ENCODE measurements at regions not wholly inside any gene's neighbourhood (a gene's known extent, or its start where the extent isn't known, plus 50 kb on each side); places are given as distances from the start of the nearest gene placed in this dataset.

DNA sequence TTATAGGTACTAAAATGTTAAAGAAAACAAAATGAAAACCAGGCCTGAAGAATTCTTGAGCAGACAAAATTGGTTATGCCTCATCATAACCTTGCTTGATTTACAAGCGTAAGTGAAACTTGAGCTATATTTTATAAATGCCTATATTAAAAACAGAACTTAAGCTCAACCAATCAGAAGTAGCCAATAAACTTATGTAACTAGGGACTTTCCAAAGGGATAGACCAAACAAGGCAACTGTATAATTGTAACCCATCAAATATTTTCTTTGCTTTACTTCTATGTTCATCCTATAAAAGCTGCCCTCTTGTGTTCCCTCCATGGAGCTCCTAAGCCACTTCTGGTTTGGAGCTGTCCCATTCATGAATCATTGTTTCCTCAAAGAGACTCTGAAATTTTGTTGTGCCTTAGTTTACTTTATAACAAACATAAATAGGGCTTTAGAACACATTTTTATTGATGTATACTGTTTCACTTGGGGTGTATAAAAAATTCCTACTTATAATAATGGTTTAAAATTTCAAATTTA, 101.6 kb upstream of the CARMIL1 start:
- no peak overlapping the region for H3K4me3 ChIP-seq (ENCODE audit: control insufficient read depth, low read depth, low read length)
- no peak for TF ChIP-seq CTCF (IDR thresholded peaks at IDR 0.05; ENCODE audit: control insufficient read depth, insufficient read depth, low read depth, low read length, missing control alignments)
- DNase-seq (ENCODE audit: low read depth): no peak

DNA sequence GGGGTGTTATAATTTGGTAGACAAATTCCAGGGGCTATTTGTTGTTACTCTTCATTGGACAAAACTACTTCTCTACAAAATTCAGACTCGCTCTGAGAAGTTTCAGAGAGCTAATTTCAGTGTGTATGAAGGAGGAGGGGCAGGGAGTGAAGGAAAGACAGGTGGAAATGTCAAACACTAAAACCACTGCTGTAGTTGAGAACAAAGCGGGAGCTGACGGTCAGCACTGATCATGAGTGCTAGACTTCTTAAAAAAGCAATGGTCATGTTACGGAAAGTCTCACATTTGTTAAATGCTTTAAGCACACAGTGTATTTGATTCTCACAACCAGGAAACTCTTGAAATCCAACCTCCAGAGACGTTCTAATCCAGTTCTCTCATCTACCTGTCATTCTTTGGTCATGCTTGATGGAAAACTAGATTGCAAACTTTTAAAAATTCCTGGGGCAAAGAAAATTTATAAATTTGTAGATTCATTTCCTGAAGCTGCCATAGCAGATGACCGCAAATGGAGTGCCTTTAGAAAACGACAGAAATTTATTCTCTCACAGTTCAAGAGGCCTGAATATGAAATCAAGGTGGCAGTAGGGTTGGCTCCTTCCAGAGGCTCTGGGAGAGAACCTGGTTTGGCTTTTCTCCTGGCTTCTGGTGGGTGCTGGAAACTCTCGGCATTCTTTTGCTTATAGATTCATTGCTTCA, 100.7 kb upstream of the CARMIL1 start:
- TF ChIP-seq CTCF (IDR thresholded peaks at IDR 0.05; ENCODE audit: control insufficient read depth, insufficient read depth, low read depth, low read length, missing control alignments): no peak
- H3K4me3 ChIP-seq (ENCODE audit: control insufficient read depth, low read depth, low read length): no peak overlapping the region
- no peak for DNase-seq (ENCODE audit: low read depth)

DNA sequence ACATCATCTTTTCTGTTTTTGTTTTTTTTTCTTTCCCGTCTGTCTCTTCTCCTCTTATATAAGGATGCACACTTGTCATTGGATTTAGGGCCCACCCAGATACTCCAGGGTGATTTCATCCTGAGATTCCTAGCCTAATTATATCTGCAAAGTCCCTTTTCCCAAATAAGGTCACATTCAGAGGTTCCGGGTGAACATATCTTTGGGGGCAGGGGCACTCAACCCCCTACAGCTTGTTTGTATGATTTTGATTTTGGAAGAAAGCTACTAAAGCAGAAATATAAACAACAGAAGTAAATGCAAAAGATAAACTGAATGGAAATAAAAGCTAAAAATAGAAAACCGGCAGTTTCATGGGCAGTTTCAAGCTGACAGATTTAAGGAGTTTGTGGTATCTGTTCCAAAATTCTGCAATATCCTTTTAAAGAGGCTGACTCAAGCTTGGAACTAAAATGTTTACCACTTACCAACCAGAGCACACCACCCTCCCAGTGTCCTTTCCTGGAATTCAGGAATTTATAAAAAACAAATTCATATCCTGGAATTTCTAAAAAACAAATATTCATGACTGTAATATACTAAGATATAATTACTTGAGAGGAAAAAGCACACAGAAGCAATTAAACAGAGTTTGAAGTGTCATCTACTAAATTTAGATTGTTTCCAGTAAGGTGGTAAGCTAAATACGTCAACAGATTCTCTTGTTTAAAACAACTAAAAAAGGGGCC, 100.0 kb upstream of the CARMIL1 start:
- TF ChIP-seq CTCF (IDR thresholded peaks at IDR 0.05; ENCODE audit: control insufficient read depth, insufficient read depth, low read depth, low read length, missing control alignments): no peak
- no peak overlapping the region for H3K4me3 ChIP-seq (ENCODE audit: control insufficient read depth, low read depth, low read length)
- peak; percentile 76 for DNase-seq (ENCODE audit: low read depth)

GRCh38 chr6:25180630-25181349, 98.4 kb upstream of the CARMIL1 start:
- TF ChIP-seq CTCF (IDR thresholded peaks at IDR 0.05; ENCODE audit: control insufficient read depth, insufficient read depth, low read depth, low read length, missing control alignments): no peak
- DNase-seq (ENCODE audit: low read depth): no peak
- H3K4me3 ChIP-seq (ENCODE audit: control insufficient read depth, low read depth, low read length): no peak overlapping the region

DNA sequence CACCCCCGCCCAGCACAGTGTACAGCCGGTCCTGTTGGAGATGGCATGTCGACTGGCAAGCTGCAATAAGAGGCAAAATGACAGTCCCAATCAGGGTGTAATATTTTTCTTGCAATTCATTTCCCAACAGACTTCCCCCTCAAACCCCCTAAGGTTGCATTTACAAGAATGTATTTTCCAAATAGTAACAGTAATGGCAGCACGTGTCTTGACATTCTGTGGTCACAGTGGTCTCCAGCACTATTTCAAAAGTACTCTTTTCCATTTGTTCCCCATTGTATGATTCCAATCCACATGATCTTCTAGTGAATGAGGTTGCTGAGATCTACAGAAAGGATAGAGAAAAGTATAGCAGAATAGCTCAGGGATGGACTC, 97.8 kb upstream of the CARMIL1 start:
- no peak for DNase-seq (ENCODE audit: low read depth)
- TF ChIP-seq CTCF (IDR thresholded peaks at IDR 0.05; ENCODE audit: control insufficient read depth, insufficient read depth, low read depth, low read length, missing control alignments): no peak
- no peak overlapping the region for H3K4me3 ChIP-seq (ENCODE audit: control insufficient read depth, low read depth, low read length)

GRCh38 chr6:25181923-25182322, 97.3 kb upstream of the CARMIL1 start:
- no peak for TF ChIP-seq CTCF (IDR thresholded peaks at IDR 0.05; ENCODE audit: control insufficient read depth, insufficient read depth, low read depth, low read length, missing control alignments)
- no peak for DNase-seq (ENCODE audit: low read depth)
- H3K4me3 ChIP-seq (ENCODE audit: control insufficient read depth, low read depth, low read length): no peak overlapping the region

All from AG09309 (cell line).